HepG2 (cell line): ENCODE measurements at regions not wholly inside any gene's neighbourhood (a gene's known extent, or its start where the extent isn't known, plus 50 kb on each side); places are given as distances from the start of the nearest gene placed in this dataset.

Experiments
- ATAC-seq: fragments of 200-7000 bp; cut with Tn5 transposase; 3 replicates; pipeline ENCODE4 v1.9.1; 2020; ENCODE audit warnings: mild to moderate bottlenecking, moderate library complexity
- BruUV-seq: library from RNA; stranded (reverse); fragments of 400-500 nt; replicated peaks from 2 replicates; lab custom pipeline; 2021; lab: Mats Ljungman, UMichigan
- CTCF ChIA-PET: fragments of 300-600 bp; formaldehyde crosslinking; extraction: SDS; loops from one replicate; lab custom pipeline; 2021; ENCODE audit warnings: low total read pairs, inconsistent platforms, low intra/inter-chr PET ratio; lab: Yijun Ruan, JAX
- POLR2A ChIA-PET: fragments of 350-600 bp; sonication (Branson Sonifier 250); formaldehyde crosslinking; loops from one replicate; lab custom pipeline; 2020; ENCODE audit warnings: antibody characterized with exemption, inconsistent platforms; lab: Yijun Ruan, JAX
- DNase-seq: peaks from one replicate; pipeline ENCODE4 v3.0.0-alpha.2; 2015; ENCODE audit warnings: low spot score
- FAIRE-seq: peaks from 3 replicates; lab custom pipeline; 2011; peaks lifted over from hg19 to GRCh38; lab: Jason Lieb, UNC
- H2AFZ ChIP-seq: one replicate; pipeline ENCODE4 v1.6.1; 2011; ENCODE audit warnings: low read length, inconsistent platforms
- H3K27ac ChIP-seq: fragments of 300-600 bp; 3 replicates; pipeline ENCODE4 v1.8.0; 2011; ENCODE audit warnings: mixed run types, mild to moderate bottlenecking, mixed read lengths, low read length, inconsistent platforms; ENCODE audit not compliant: insufficient read depth; ENCODE audit errors: extremely low read length
- H3K27me3 ChIP-seq, 2 experiments: fragments of 200-600 bp in 1 of 2; 2 replicates in 1 of 2; 3 replicates in 1 of 2; pipeline versions ENCODE4 v1.6.0 to v1.8.0; 2011; ENCODE audit warnings: low read length in 2 of 2, mild to moderate bottlenecking in 2 of 2, moderate library complexity in 2 of 2, inconsistent platforms in 1 of 2; ENCODE audit not compliant: insufficient read depth in 2 of 2, control insufficient read depth in 1 of 2
- H3K36me3 ChIP-seq, 2 experiments: fragments of 200-600 bp in 1 of 2; replicated peaks in 1 of 2; 2 replicates in 1 of 2; 3 replicates in 1 of 2; pipeline versions ENCODE4 v1.5.1 to v1.8.0; 2011; ENCODE audit warnings: low read length in 2 of 2, inconsistent platforms in 1 of 2; ENCODE audit not compliant: insufficient read depth in 2 of 2, control insufficient read depth in 1 of 2
- H3K4me1 ChIP-seq: 2 replicates; pipeline ENCODE4 v1.5.1; 2012; ENCODE audit warnings: low read length, inconsistent platforms; ENCODE audit not compliant: insufficient read depth
- H3K4me2 ChIP-seq: 2 replicates; pipeline ENCODE4 v1.6.0; 2011; ENCODE audit warnings: low read depth, low read length, inconsistent platforms
- H3K4me3 ChIP-seq, 3 experiments: fragments of 200-600 bp in 1 of 3; sonication (generic), shearing (Covaris generic) in 1 of 3; replicated peaks in 1 of 3; 2 replicates each; pipeline ENCODE4 v1.5.1; 2011 to 2016; ENCODE audit warnings: low read length in 3 of 3, inconsistent platforms in 2 of 3, low read depth in 2 of 3, mild to moderate bottlenecking in 2 of 3, control low read depth in 1 of 3, mixed read lengths in 1 of 3; ENCODE audit not compliant: insufficient read depth in 1 of 3
- H3K79me2 ChIP-seq: one replicate; pipeline ENCODE4 v1.6.1; 2011; ENCODE audit warnings: low read length, inconsistent platforms; ENCODE audit not compliant: insufficient read depth
- H3K9ac ChIP-seq: 2 replicates; pipeline ENCODE4 v1.6.0; 2011; ENCODE audit warnings: mild to moderate bottlenecking, low read depth, low read length, inconsistent platforms; ENCODE audit not compliant: insufficient read depth
- H3K9me3 ChIP-seq: 2 replicates; pipeline ENCODE4 v1.5.1; 2012; ENCODE audit warnings: mild to moderate bottlenecking, low read length
- H4K20me1 ChIP-seq: 2 replicates; pipeline ENCODE4 v1.6.0; 2011; ENCODE audit warnings: inconsistent platforms, mild to moderate bottlenecking, low read length, moderate library complexity; ENCODE audit not compliant: insufficient read depth
- ESRRA ChIP-seq: sonication (generic); formaldehyde crosslinking; IDR thresholded peaks from 2 replicates; pipeline ENCODE4 v1.5.1; 2020; ENCODE audit warnings: mild to moderate bottlenecking, low read depth, missing genetic modification reagents
- FOXA3 ChIP-seq: IDR thresholded peaks from 2 replicates; pipeline ENCODE4 v1.6.1; 2016; ENCODE audit warnings: missing genetic modification reagents, missing compliant biosample characterization
- HIC2 ChIP-seq: sonication (generic); formaldehyde crosslinking; IDR thresholded peaks from 2 replicates; pipeline ENCODE4 v1.9.0; 2022; ENCODE audit warnings: low read depth, missing genetic modification reagents
- HNRNPLL ChIP-seq: fragments of 200-400 bp; formaldehyde crosslinking; IDR thresholded peaks from 2 replicates; pipeline ENCODE4 v1.6.1; 2017; ENCODE audit warnings: mild to moderate bottlenecking, low read depth, low read length; ENCODE audit not compliant: poor library complexity, severe bottlenecking
- ONECUT2 ChIP-seq: sonication (generic); formaldehyde crosslinking; IDR thresholded peaks from 2 replicates; pipeline ENCODE4 v1.4.0; 2020; ENCODE audit warnings: missing genetic modification reagents
- SMAD3 ChIP-seq: sonication (generic); formaldehyde crosslinking; IDR thresholded peaks from 2 replicates; pipeline ENCODE4 v1.4.0; 2020; ENCODE audit warnings: missing genetic modification reagents
- TAF15 ChIP-seq: fragments of 200-400 bp; formaldehyde crosslinking; IDR thresholded peaks from one replicate; pipeline ENCODE4 v1.6.1; 2018; ENCODE audit warnings: mild to moderate bottlenecking, low read depth, low read length; ENCODE audit not compliant: poor library complexity, severe bottlenecking
- YEATS2 ChIP-seq: sonication (generic); formaldehyde crosslinking; IDR thresholded peaks from 2 replicates; pipeline ENCODE4 v1.4.0; 2020; ENCODE audit warnings: missing genetic modification reagents, borderline replicate concordance
- ZNF136 ChIP-seq: sonication (generic); formaldehyde crosslinking; IDR thresholded peaks from 2 replicates; pipeline ENCODE4 v1.8.1; 2022; ENCODE audit warnings: low read depth, mild to moderate bottlenecking, moderate library complexity, missing genetic modification reagents
- ZNF547 ChIP-seq: sonication (generic); formaldehyde crosslinking; IDR thresholded peaks from 2 replicates; pipeline ENCODE4 v1.5.1; 2020; ENCODE audit warnings: mild to moderate bottlenecking, missing genetic modification reagents
- ZNF746 ChIP-seq: sonication (generic); formaldehyde crosslinking; IDR thresholded peaks from 2 replicates; pipeline ENCODE4 v1.8.0; 2022; ENCODE audit warnings: mild to moderate bottlenecking, missing genetic modification reagents
- ZNF777 ChIP-seq: sonication (generic); formaldehyde crosslinking; IDR thresholded peaks from 2 replicates; pipeline ENCODE4 v1.4.0; 2020; ENCODE audit warnings: missing genetic modification reagents
- ZSCAN21 ChIP-seq: sonication (generic); formaldehyde crosslinking; IDR thresholded peaks from 2 replicates; pipeline ENCODE4 v1.8.0; 2022; ENCODE audit warnings: mild to moderate bottlenecking, missing genetic modification reagents, moderate library complexity, borderline replicate concordance
- WGBS: methylation state at CpG from one replicate; pipeline ENCODE4 v1.1.6; 2017; ENCODE audit warnings: low lambda C conversion rate; 5-methylcytosine and 5-hydroxymethylcytosine counted together
- in situ Hi-C: cut with HindIII; loops from 2 replicates; pipeline ENCODE4 v1.10.0; 2017; ENCODE audit warnings: low pct_unique_long_range_greater_than_20kb; ENCODE audit not compliant: extremely low pct_ligation_motif_present
- intact Hi-C: fragments of 100-400 bp; cut with micrococcal nuclease; formaldehyde crosslinking; loops from one replicate; pipeline ENCODE4 v1.10.0; 2022; ENCODE audit not compliant: unreplicated experiment
- TF ChIP-seq, protein P1 (sequence below): sonication (generic); formaldehyde crosslinking; IDR thresholded peaks from 2 replicates; pipeline ENCODE4 v1.4.0; 2020; ENCODE audit warnings: missing genetic modification reagents, borderline replicate concordance

DNA sequence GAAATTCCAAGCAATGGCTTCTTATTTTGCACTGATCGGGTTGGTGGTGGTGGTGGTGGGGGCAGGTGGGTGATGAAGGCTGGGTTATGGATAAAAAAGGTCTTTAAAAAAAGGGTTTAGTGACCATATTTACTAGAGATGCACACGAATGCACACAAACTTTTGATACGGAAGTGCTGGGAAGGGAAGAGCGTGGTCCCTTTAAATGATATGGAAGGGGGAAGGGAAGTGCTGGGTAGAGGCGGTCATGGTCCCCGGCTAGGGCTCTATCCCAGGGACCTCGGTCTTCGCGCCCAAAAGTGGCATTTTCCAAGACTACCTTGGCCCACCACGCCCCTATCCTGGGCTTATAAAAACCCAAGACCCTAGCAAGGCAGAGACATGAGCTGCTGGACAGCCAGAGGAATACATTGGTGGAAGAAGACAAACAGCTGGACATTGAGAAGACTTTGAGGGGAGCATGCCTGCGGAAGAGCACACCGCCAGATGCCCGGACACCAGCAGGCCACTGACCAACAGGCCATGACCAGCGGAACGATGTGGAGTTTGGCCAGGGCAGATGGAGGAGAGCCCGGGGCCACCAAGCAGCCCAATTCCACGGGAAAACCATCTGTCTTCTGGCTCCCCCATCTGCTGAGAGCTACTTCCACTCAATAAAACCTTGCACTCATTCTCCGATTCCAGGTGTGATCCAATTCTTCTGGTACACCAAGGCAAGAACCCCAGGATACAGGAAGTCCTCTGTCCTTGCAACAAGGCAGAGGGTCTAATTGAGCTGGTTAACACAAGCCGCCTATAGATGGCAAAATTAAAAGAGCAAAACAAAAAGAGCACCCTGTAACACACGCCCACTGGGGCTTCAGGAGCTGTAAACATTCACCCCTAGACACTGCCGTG lies 1720.2 kb downstream of the MRPL39 start:
- in situ Hi-C loops, result no loop called here
- BruUV-seq, result no TSS peak

DNA sequence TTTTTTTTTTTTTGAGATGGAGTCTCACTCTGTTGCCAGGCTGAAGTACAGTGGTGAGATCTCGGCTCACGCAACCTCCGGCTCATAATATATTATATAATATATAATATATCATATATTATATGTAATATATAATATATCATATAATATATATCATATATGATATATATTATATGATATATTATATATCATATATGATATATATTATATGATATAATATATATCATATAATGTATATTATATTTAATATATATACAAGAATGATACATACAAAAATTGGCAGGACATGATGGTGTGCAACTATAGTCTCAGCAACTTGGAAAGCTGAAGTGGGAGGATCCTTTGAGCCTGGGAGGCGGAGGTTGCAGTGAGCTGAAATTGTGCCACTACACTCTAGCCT lies 1725.5 kb downstream of the MRPL39 start:
- H3K4me2 ChIP-seq, result no peak overlapping the region
- no peaks in the 10 kb centered on the region for H3K27me3 ChIP-seq
- H3K4me1 ChIP-seq, result no peaks in the 10 kb centered on the region
- POLR2A ChIA-PET, result no interaction called here
- FAIRE-seq (no peak), ATAC-seq (no peak), DNase-seq (no peak)
- CTCF ChIA-PET, result no interaction called here
- in situ Hi-C loops (no loop called here), intact Hi-C loops (no loop called here)
- no peaks in the 10 kb centered on the region for H3K36me3 ChIP-seq
- no peaks in the 10 kb centered on the region for H4K20me1 ChIP-seq
- peaks cover 54% of the 10 kb centered on the region for H3K9me3 ChIP-seq
- no TSS peak for BruUV-seq
- no peak overlapping the region for H3K4me3 ChIP-seq
- 59% methylated on average over 4 of the region's 4 CpGs for WGBS
- H3K27ac ChIP-seq, result no peak overlapping the region
- no peak overlapping the region for H3K9ac ChIP-seq
- no peaks in the 10 kb centered on the region for H3K79me2 ChIP-seq
- no peak overlapping the region for H2AFZ ChIP-seq
- TF ChIP-seq ZNF136 (no peak), HIC2 (CRISPR knock-in tag) (no peak), ESRRA (CRISPR knock-in tag) (no peak), ZNF777 (CRISPR knock-in tag) (no peak), ZNF746 (CRISPR knock-in tag) (no peak), ONECUT2 (CRISPR knock-in tag) (no peak), ZNF547 (CRISPR knock-in tag) (no peak), ZSCAN21 (CRISPR knock-in tag) (no peak), SMAD3 (CRISPR knock-in tag) (no peak)
- TF ChIP-seq, protein P1, sequence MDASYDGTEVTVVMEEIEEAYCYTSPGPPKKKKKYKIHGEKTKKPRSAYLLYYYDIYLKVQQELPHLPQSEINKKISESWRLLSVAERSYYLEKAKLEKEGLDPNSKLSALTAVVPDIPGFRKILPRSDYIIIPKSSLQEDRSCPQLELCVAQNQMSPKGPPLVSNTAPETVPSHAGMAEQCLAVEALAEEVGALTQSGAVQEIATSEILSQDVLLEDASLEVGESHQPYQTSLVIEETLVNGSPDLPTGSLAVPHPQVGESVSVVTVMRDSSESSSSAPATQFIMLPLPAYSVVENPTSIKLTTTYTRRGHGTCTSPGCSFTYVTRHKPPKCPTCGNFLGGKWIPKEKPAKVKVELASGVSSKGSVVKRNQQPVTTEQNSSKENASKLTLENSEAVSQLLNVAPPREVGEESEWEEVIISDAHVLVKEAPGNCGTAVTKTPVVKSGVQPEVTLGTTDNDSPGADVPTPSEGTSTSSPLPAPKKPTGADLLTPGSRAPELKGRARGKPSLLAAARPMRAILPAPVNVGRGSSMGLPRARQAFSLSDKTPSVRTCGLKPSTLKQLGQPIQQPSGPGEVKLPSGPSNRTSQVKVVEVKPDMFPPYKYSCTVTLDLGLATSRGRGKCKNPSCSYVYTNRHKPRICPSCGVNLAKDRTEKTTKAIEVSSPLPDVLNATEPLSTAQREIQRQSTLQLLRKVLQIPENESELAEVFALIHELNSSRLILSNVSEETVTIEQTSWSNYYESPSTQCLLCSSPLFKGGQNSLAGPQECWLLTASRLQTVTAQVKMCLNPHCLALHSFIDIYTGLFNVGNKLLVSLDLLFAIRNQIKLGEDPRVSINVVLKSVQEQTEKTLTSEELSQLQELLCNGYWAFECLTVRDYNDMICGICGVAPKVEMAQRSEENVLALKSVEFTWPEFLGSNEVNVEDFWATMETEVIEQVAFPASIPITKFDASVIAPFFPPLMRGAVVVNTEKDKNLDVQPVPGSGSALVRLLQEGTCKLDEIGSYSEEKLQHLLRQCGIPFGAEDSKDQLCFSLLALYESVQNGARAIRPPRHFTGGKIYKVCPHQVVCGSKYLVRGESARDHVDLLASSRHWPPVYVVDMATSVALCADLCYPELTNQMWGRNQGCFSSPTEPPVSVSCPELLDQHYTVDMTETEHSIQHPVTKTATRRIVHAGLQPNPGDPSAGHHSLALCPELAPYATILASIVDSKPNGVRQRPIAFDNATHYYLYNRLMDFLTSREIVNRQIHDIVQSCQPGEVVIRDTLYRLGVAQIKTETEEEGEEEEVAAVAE (CRISPR knock-in tag), result no peak

More for the DNA sequence above, 1720.2 kb downstream of the MRPL39 start:
- POLR2A ChIA-PET, result no interaction called here
- Histone ChIP-seq H3K9me3 (peaks cover 29% of the 10 kb centered on the region), H3K27me3 (no peaks in the 10 kb centered on the region; a peak in 1 of 5 replicates), H3K79me2 (no peaks in the 10 kb centered on the region), H3K27ac (no peak overlapping the region), H3K4me3 (peak overlapping the region in 1 of 3 experiments; percentile 22; a peak in 1 of 6 replicates), H3K36me3 (no peaks in the 10 kb centered on the region), H4K20me1 (no peaks in the 10 kb centered on the region), H3K4me2 (peak overlapping the region; percentile 25; the same call in 1 of the 2 replicates), H3K4me1 (no peaks in the 10 kb centered on the region), H2AFZ (no peak overlapping the region), H3K9ac (no peak overlapping the region)
- FAIRE-seq, result no peak
- DNase-seq, result no peak
- ATAC-seq, result peak; percentile 64
- TF ChIP-seq FOXA3 (CRISPR knock-in tag) (no peak), YEATS2 (CRISPR knock-in tag) (no peak), HNRNPLL (no peak), TAF15 (no peak)
- 54% methylated on average over 14 of the region's 21 CpGs for WGBS
- intact Hi-C loops, result no loop called here
- CTCF ChIA-PET, result no interaction called here
